K562 (cell line): ENCODE measurements at regions not wholly inside any gene's neighbourhood (a gene's known extent, or its start where the extent isn't known, plus 50 kb on each side); places are given as distances from the start of the nearest gene placed in this dataset.

ENCODE experiments used
- ATAC-seq: fragments of 200-7000 bp; cut with Tn5 transposase; 3 replicates; pipeline ENCODE4 v1.9.1; 2020; ENCODE audit warnings: moderate library complexity
- BruUV-seq: library from RNA; stranded (reverse); fragments of 400-500 nt; replicated peaks from 2 replicates; lab custom pipeline; 2021; lab: Mats Ljungman, UMichigan
- CTCF ChIA-PET: fragments of 300-600 bp; formaldehyde crosslinking; extraction: SDS; loops from one replicate; lab custom pipeline; 2021; ENCODE audit warnings: low intra/inter-chr PET ratio; lab: Yijun Ruan, JAX
- POLR2A ChIA-PET: fragments of 300-600, 350-650 bp; sonication (Branson Sonifier 250); formaldehyde crosslinking; extraction: SDS; loops from one replicate; lab custom pipeline; 2021; ENCODE audit warnings: antibody characterized with exemption, inconsistent platforms; lab: Yijun Ruan, JAX
- DNase-seq, 4 experiments: peaks; one replicate each; pipeline versions ENCODE4 v3.0.0 to v3.0.0-alpha.2; 2011 to 2018; ENCODE audit warnings: low spot score in 3 of 4, mixed read lengths in 3 of 4; ENCODE audit errors: extremely low read depth in 1 of 4
- FAIRE-seq: peaks from 2 replicates; lab custom pipeline; 2011; peaks lifted over from hg19 to GRCh38; lab: Jason Lieb, UNC
- H2AFZ ChIP-seq: 2 replicates; pipeline ENCODE4 v1.6.0; 2011; ENCODE audit warnings: low read depth, low read length, control low read depth, inconsistent platforms
- H3K27ac ChIP-seq: fragments of 200-600 bp; 3 replicates; pipeline ENCODE4 v1.8.0; 2011; ENCODE audit warnings: low read depth, mild to moderate bottlenecking, control low read depth, inconsistent platforms, low read length, moderate library complexity, mixed read lengths; ENCODE audit errors: extremely low read depth
- H3K27me3 ChIP-seq, 2 experiments: fragments of 300-600 bp in 1 of 2; 2 replicates in 1 of 2; 3 replicates in 1 of 2; pipeline versions ENCODE4 v1.6.0 to v1.8.0; 2011; ENCODE audit warnings: inconsistent platforms in 2 of 2, low read length in 2 of 2, mild to moderate bottlenecking in 1 of 2, mixed read lengths in 1 of 2, moderate library complexity in 1 of 2; ENCODE audit not compliant: control insufficient read depth in 2 of 2, insufficient read depth in 2 of 2
- H3K36me3 ChIP-seq: fragments of 300-600 bp; 3 replicates; pipeline ENCODE4 v1.8.0; 2011; ENCODE audit warnings: mild to moderate bottlenecking, low read length, inconsistent platforms; ENCODE audit not compliant: control insufficient read depth, insufficient read depth
- H3K4me1 ChIP-seq, 2 experiments: fragments of 200-600 bp in 1 of 2; replicated peaks in 1 of 2; 2 replicates in 1 of 2; 3 replicates in 1 of 2; pipeline versions ENCODE4 v1.5.1 to v1.8.0; 2011; ENCODE audit warnings: inconsistent platforms in 2 of 2, low read length in 2 of 2, mild to moderate bottlenecking in 1 of 2, mixed read lengths in 1 of 2, moderate library complexity in 1 of 2; ENCODE audit not compliant: control insufficient read depth in 2 of 2, insufficient read depth in 2 of 2
- H3K4me2 ChIP-seq: 2 replicates; pipeline ENCODE4 v1.6.1; 2011; ENCODE audit warnings: low read length, control low read depth, inconsistent platforms, mixed read lengths; ENCODE audit not compliant: insufficient read depth
- H3K4me3 ChIP-seq: fragments of 200-600 bp; sonication (generic), shearing (Covaris generic); 2 replicates; pipeline ENCODE4 v1.5.1; 2016; ENCODE audit warnings: control low read depth, inconsistent platforms
- H3K79me2 ChIP-seq: fragments of 200-600 bp; 3 replicates; pipeline ENCODE4 v1.8.0; 2011; ENCODE audit warnings: low read length, inconsistent platforms; ENCODE audit not compliant: control insufficient read depth, insufficient read depth
- H3K9ac ChIP-seq, 2 experiments: 2 replicates each; pipeline versions ENCODE4 v1.6.0 to v1.6.1; 2011; ENCODE audit warnings: low read depth in 2 of 2, low read length in 2 of 2, control low read depth in 1 of 2, inconsistent platforms in 1 of 2, mild to moderate bottlenecking in 1 of 2, mixed read lengths in 1 of 2; ENCODE audit not compliant: insufficient read depth in 1 of 2
- H3K9me1 ChIP-seq: one replicate; pipeline ENCODE4 v1.6.0; 2011; ENCODE audit warnings: inconsistent platforms, mild to moderate bottlenecking, low read length, moderate library complexity; ENCODE audit not compliant: control insufficient read depth, insufficient read depth
- H3K9me3 ChIP-seq: replicated peaks from 2 replicates; pipeline ENCODE4 v1.5.1; 2011; ENCODE audit warnings: low read depth, low read length, inconsistent platforms; ENCODE audit not compliant: control insufficient read depth, insufficient read depth
- H4K20me1 ChIP-seq: replicated peaks from 2 replicates; pipeline ENCODE4 v1.6.1; 2011; ENCODE audit warnings: low read length, inconsistent platforms, mixed read lengths; ENCODE audit not compliant: control insufficient read depth, insufficient read depth
- FOXM1 ChIP-seq, 2 experiments: fragments of 450-650 bp in 1 of 2; sonication (generic) in 1 of 2; formaldehyde crosslinking in 1 of 2; IDR thresholded peaks; 2 replicates each; pipeline versions ENCODE4 v1.6.1 to v1.9.0; 2017 to 2022; ENCODE audit warnings: low read depth in 2 of 2, mild to moderate bottlenecking in 2 of 2, missing genetic modification reagents in 1 of 2, moderate library complexity in 1 of 2
- SREBF1 ChIP-seq: fragments of 150-350 bp; IDR thresholded peaks from 2 replicates; pipeline ENCODE4 v1.6.1; 2014; ENCODE audit warnings: antibody characterized with exemption, low read depth, low read length, borderline replicate concordance
- ZNF253 ChIP-seq: fragments of 250-450 bp; sonication (Bioruptor Pico); conservative IDR thresholded peaks from 2 replicates; pipeline ENCODE4 v1.6.1; 2021; ENCODE audit warnings: mild to moderate bottlenecking
- WGBS: fragments of 100-300 bp; shearing (Covaris generic); methylation state at CpG from one replicate; pipeline ENCODE4 v1.1.6; 2016; ENCODE audit warnings: low coverage, mixed read lengths; ENCODE audit not compliant: insufficient coverage; ENCODE audit errors: missing lambda C conversion rate; 5-methylcytosine and 5-hydroxymethylcytosine counted together
- in situ Hi-C: fragments of 300-500 bp; cut with MboI; formaldehyde crosslinking; loops from 4 replicates; pipeline ENCODE4 v1.15.0; 2018; ENCODE audit warnings: inconsistent platforms, mixed read lengths
- intact Hi-C: fragments of 100-400 bp; cut with micrococcal nuclease; formaldehyde crosslinking; loops from 2 replicates; pipeline ENCODE4 v1.14.2; 2022

DNA sequence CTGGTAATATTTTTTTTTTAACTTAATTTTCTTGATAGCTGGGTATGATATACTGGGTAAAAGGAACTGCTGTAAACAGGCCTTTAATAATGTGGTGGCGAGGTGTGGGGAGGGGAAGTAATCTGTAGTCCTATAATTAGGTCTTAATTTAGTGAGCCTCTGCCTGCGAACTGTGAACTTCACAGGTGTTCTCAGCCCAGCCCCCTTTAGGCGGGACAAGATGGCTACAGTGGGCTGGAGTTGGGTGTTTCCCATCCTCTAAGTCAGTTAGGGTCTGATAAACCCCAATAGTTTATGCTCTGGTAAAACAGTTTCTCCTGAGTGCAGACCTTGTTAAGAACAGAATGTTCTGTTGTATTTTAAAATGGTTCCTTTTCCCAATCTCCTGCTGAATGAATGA lies 97.6 kb upstream of the SERP2 start:
- BruUV-seq, result no TSS peak
- no peak overlapping the region for H3K27ac ChIP-seq
- POLR2A ChIA-PET, result interaction anchor here (0.6 kb wide), 1 partner anchor 27 kb away, joined by 3 read pairs; no protein-coding TSS in a partner anchor

DNA sequence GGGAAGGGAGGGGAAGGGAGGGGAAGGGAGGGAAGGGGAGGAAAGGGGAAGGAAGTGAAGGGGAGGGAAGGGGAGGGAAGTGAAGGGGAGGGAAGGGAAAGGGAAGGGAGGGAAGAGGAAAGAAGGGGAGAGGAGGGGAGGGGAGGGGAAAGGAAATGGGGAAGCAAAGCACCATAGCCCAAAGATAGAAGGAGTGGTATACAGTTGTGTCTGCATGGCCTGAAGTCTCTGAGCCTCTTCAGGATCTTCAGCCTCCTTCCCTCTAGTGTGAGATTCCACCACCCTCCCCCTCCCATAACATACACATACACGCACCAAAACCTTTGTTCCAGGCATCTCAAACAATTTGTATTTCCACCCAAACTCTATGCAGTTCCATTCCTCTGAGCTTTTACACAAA lies 96.2 kb upstream of the SERP2 start:
- H3K9me3 ChIP-seq, result no peaks in the 10 kb centered on the region
- H3K36me3 ChIP-seq, result no peaks in the 10 kb centered on the region
- H3K4me2 ChIP-seq, result no peak overlapping the region
- no peak overlapping the region for H3K27ac ChIP-seq
- no peak overlapping the region for H2AFZ ChIP-seq
- peaks cover 0 to 13% of the 10 kb centered on the region in 2 experiments; a peak in 2 of 5 replicates for H3K27me3 ChIP-seq
- DNase-seq, result no peak
- no TSS peak for BruUV-seq
- FAIRE-seq, result no peak
- CTCF ChIA-PET, result no interaction called here
- H3K4me1 ChIP-seq, result peaks cover 0 to 22% of the 10 kb centered on the region in 2 experiments; a peak in 4 of 5 replicates
- in situ Hi-C loops, result no loop called here
- TF ChIP-seq ZNF253 (CRISPR knock-in tag), result no peak
- TF ChIP-seq, all 486 proteins: peak for 0
- H3K9ac ChIP-seq, result no peak overlapping the region
- H4K20me1 ChIP-seq, result no peaks in the 10 kb centered on the region
- 70% methylated on average over 1 of the region's 1 CpG for WGBS
- POLR2A ChIA-PET, result no interaction called here
- H3K79me2 ChIP-seq, result no peaks in the 10 kb centered on the region
- no peaks in the 10 kb centered on the region for H3K9me1 ChIP-seq
- ATAC-seq, result no peak
- no peak overlapping the region for H3K4me3 ChIP-seq
- intact Hi-C loops, result no loop called here

More for the DNA sequence above, 97.6 kb upstream of the SERP2 start:
- Histone ChIP-seq H3K36me3 (no peaks in the 10 kb centered on the region), H3K9me1 (no peaks in the 10 kb centered on the region), H4K20me1 (no peaks in the 10 kb centered on the region), H3K79me2 (no peaks in the 10 kb centered on the region), H3K27me3 (peaks cover 0 to 6% of the 10 kb centered on the region in 2 experiments; a peak in 2 of 5 replicates), H3K9ac (no peak overlapping the region), H3K9me3 (no peaks in the 10 kb centered on the region), H3K4me3 (no peak overlapping the region), H2AFZ (no peak overlapping the region), H3K4me1 (peaks cover 0 to 29% of the 10 kb centered on the region in 2 experiments; a peak in 4 of 5 replicates), H3K4me2 (no peak overlapping the region)
- WGBS, result 22% methylated on average over 3 of the region's 3 CpGs
- TF ChIP-seq FOXM1 (IDR thresholded peaks at IDR 0.05; ENCODE audit: low read depth), result no peak
- no peak for TF ChIP-seq FOXM1 (CRISPR knock-in tag; IDR thresholded peaks at IDR 0.05; ENCODE audit: low read depth)
- TF ChIP-seq SREBF1, result no peak
- intact Hi-C loops, result no loop called here
- DNase-seq, result no peak
- no peak for ATAC-seq
- CTCF ChIA-PET, result no interaction called here
- no peak for FAIRE-seq
- in situ Hi-C loops, result no loop called here
